HFFc6 (cell line): ENCODE measurements at regions not wholly inside any gene's neighbourhood (a gene's known extent, or its start where the extent isn't known, plus 50 kb on each side); places are given as distances from the start of the nearest gene placed in this dataset.

Source experiments
- DNase-seq: peaks from one replicate; pipeline ENCODE4 v3.0.0-alpha.2; 2018
- H3K27ac Mint-ChIP-seq: 2 replicates; pipeline ENCODE4 v1.8.0; 2020; ENCODE audit warnings: mild to moderate bottlenecking, mixed read lengths
- H3K27me3 Mint-ChIP-seq: 2 replicates; pipeline ENCODE4 v1.8.0; 2021; ENCODE audit warnings: mild to moderate bottlenecking, moderate library complexity, mixed read lengths; ENCODE audit not compliant: insufficient read depth
- H3K36me3 Mint-ChIP-seq: 2 replicates; pipeline ENCODE4 v1.8.0; 2021; ENCODE audit warnings: low read depth, mixed read lengths
- H3K4me1 Mint-ChIP-seq: 2 replicates; pipeline ENCODE4 v1.8.0; 2020; ENCODE audit warnings: low read depth, mixed read lengths
- H3K4me3 Mint-ChIP-seq: 2 replicates; pipeline ENCODE4 v1.8.0; 2020; ENCODE audit warnings: mild to moderate bottlenecking, moderate library complexity, mixed read lengths
- H3K9me3 Mint-ChIP-seq: 2 replicates; pipeline ENCODE4 v1.8.0; 2020; ENCODE audit warnings: mild to moderate bottlenecking, mixed read lengths
- TF ChIP-seq, protein P1 (sequence below): fragments of 200-600 bp; sonication (generic); IDR thresholded peaks from 2 replicates; pipeline ENCODE4 v1.5.0; 2021; ENCODE audit warnings: antibody characterized with exemption, mild to moderate bottlenecking

DNA sequence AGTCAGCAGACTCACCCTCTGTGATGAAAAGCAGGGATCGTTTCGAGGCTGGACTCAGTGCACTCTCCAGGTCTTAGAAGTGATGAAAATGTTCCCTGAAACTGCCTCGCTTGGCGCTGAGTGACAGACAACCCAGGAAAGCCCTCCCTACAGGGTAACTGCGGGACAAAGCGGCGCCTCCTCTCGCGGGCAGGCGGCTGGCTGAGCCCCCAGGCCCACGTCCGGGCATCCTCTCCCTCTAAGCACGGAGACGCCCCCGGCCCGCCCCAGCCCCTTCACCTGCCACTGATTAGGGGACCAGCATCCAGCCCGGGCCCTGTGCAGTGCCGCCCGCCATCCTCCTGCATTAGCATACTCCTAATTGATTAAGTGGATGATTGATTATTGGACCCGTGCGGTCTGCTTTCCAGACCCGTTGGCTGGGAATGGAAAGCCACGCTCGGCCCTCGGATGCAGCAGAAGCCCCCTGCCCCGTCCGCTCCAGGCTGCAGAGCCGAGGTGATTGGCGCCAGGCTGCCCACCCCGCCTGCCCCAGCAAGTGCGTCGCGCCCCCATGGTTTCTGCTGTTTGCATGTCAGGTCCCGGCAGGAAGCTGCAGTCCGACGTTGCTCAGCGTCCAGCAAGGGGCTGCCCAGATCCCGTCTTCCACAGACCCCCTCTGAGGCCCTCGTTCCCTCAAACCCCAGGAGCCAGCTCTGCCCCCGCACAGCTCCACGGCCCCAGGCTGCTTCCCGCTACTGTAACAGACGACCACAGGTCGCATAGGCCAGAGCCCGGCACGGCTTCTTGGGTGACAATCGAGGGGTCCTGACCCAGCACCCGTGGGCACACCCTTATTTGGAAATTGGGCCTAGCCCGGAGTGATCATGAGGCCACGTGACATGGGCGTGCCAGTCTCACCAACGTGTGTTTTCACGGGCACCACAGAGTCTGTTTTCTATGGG lies 131.6 kb downstream of the DLL1 start:
- Mint-ChIP-seq H3K4me3 (no peak overlapping the region), H3K36me3 (peaks cover 8% of the 10 kb centered on the region; the same call in 1 of the 2 replicates), H3K27ac (no peak overlapping the region), H3K27me3 (no peaks in the 10 kb centered on the region; the same call in 1 of the 2 replicates), H3K4me1 (no peaks in the 10 kb centered on the region), H3K9me3 (peaks cover 64% of the 10 kb centered on the region)
- TF ChIP-seq, protein P1, sequence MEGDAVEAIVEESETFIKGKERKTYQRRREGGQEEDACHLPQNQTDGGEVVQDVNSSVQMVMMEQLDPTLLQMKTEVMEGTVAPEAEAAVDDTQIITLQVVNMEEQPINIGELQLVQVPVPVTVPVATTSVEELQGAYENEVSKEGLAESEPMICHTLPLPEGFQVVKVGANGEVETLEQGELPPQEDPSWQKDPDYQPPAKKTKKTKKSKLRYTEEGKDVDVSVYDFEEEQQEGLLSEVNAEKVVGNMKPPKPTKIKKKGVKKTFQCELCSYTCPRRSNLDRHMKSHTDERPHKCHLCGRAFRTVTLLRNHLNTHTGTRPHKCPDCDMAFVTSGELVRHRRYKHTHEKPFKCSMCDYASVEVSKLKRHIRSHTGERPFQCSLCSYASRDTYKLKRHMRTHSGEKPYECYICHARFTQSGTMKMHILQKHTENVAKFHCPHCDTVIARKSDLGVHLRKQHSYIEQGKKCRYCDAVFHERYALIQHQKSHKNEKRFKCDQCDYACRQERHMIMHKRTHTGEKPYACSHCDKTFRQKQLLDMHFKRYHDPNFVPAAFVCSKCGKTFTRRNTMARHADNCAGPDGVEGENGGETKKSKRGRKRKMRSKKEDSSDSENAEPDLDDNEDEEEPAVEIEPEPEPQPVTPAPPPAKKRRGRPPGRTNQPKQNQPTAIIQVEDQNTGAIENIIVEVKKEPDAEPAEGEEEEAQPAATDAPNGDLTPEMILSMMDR, result no peak
- DNase-seq, result no peak

DNA sequence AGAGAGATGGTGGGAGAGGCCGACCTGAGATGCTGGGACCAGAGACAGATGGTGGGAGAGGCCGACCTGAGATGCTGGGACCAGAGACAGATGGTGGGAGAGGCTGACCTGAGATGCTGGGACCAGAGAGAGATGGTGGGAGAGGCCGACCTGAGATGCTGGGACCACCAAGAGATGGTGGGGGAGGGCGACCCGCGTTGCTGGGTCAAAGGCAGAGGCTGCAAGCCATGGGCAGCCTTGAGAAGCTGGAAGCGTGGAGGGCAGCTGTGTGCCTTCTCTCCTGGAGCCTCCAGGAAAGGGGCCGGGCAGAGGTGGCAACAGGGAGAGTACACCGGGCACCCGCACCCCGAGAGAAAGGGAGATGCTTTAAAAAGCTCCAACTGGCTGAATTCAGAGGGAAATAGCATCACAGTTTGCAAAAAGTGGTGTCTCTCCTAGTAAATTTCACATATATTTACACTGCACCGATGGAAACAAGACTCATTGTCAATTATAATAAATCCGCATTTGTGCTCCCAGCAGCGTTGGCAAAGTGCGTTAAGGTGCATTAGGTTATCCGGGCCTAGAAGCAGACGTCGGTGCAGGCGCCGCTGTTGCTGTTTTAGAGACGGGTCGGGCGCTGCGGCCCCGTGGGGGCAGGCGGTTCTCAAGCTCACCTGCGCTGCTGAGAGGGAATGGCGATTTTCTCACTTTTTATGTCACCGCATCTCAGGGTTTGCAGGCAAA lies 132.4 kb downstream of the DLL1 start:
- peaks cover 8% of the 10 kb centered on the region; the same call in 1 of the 2 replicates for H3K36me3 Mint-ChIP-seq
- TF ChIP-seq, protein P1, result no peak
- H3K4me1 Mint-ChIP-seq, result no peaks in the 10 kb centered on the region
- no peak for DNase-seq
- peaks cover 1% of the 10 kb centered on the region for H3K27me3 Mint-ChIP-seq
- peaks cover 56% of the 10 kb centered on the region for H3K9me3 Mint-ChIP-seq
- H3K4me3 Mint-ChIP-seq, result no peak overlapping the region
- no peak overlapping the region for H3K27ac Mint-ChIP-seq

DNA sequence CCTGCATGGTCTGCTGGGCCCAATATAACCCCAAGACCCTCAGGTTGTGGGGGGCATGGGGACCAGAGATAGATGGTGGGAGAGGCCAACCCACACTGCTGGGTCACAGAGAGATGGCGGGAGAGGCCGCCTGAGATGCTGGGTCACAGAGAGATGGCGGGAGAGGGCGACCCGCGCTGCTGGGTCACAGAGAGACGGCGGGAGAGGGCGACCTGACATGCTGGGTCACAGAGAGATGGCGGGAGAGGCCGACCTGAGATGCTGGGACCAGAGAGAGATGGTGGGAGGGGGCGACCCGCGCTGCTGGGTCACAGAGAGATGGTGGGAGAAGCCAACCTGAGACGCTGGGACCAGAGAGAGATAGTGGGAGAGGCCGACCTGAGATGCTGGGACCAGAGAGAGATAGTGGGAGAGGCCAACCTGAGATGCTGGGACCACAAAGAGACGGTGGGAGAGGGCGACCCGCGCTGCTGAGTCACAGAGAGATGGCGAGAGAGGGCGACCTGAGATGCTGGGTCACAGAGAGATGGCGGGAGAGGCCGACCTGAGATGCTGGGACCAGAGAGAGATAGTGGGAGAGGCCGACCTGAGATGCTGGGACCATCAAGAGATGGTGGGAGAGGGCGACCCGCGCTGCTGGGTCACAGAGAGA lies 133.2 kb downstream of the DLL1 start:
- no peak overlapping the region for H3K4me3 Mint-ChIP-seq
- no peak overlapping the region for H3K27ac Mint-ChIP-seq
- H3K4me1 Mint-ChIP-seq, result no peaks in the 10 kb centered on the region
- DNase-seq, result no peak
- H3K9me3 Mint-ChIP-seq, result peaks cover 48% of the 10 kb centered on the region
- peaks cover 1% of the 10 kb centered on the region for H3K27me3 Mint-ChIP-seq
- peaks cover 8% of the 10 kb centered on the region; the same call in 1 of the 2 replicates for H3K36me3 Mint-ChIP-seq
- TF ChIP-seq, protein P1, result no peak

- H3K4me3 Mint-ChIP-seq, result no peak overlapping the region
- H3K27me3 Mint-ChIP-seq, result peaks cover 1% of the 10 kb centered on the region
- peaks cover 47% of the 10 kb centered on the region for H3K9me3 Mint-ChIP-seq
- TF ChIP-seq, protein P1, result no peak
- no peaks in the 10 kb centered on the region for H3K4me1 Mint-ChIP-seq
- H3K36me3 Mint-ChIP-seq, result peaks cover 8% of the 10 kb centered on the region; the same call in 1 of the 2 replicates
- DNase-seq, result no peak
- no peak overlapping the region for H3K27ac Mint-ChIP-seq
These were observed 134.2 kb downstream of the DLL1 start for GRCh38 chr6:170156448-170157375.
